ENCODE measurements at regions not wholly inside any gene's neighbourhood (a gene's known extent, or its start where the extent isn't known, plus 50 kb on each side); places are given as distances from the start of the nearest gene placed in this dataset.

GRCh38 chr1:227440182-227440581 lies 121.9 kb upstream of the CDC42BPA start (continued):
- TF ChIP-seq ZNF592 (IDR thresholded peaks at IDR 0.05), result 0 out of 2 replicates have a peak, but pooled peaks have one; percentile 33

- peak overlapping the region; percentile 92 for H3K4me2 ChIP-seq (ENCODE audit: insufficient read depth, low read length)
- WGBS (ENCODE audit: insufficient coverage, low coverage, missing lambda C conversion rate), result 1% methylated on average over 7 of the region's 7 CpGs
- DNase-seq (ENCODE audit: extremely low read depth in 1 of 4, low spot score in 3 of 4) (peak; percentile 47 to 83 (median 65)), ATAC-seq (peak; percentile 88), FAIRE-seq (peak; percentile 79)
- intact Hi-C loops (cut with micrococcal nuclease), result loop anchor here (1.0 to 5.0 kb wide), 8 partner anchors 81 to 803 kb away; no protein-coding TSS in a partner anchor
- POLR2A ChIA-PET, result interaction anchor here (0.6 to 1.0 kb wide), 2 partner anchors 121 to 567 kb away, joined by 4 read pairs; partner anchors contain the start of gene PSEN2
- in situ Hi-C loops (cut with MboI), result loop anchor here (10.0 kb wide), 3 partner anchors 203 to 803 kb away; no protein-coding TSS in a partner anchor
- no peaks in the 10 kb centered on the region for H3K9me1 ChIP-seq (ENCODE audit: control insufficient read depth, insufficient read depth, low read length)
- no peaks in the 10 kb centered on the region for H4K20me1 ChIP-seq (replicated peaks; ENCODE audit: control insufficient read depth, insufficient read depth, low read length)
- no TSS peak for BruUV-seq (replicated peaks)
- CTCF ChIA-PET (ENCODE audit: low intra/inter-chr PET ratio), result interaction anchor here (0.5 to 2.2 kb wide), 7 partner anchors 120 to 811 kb away, joined by 3 to 12 read pairs (median 3); no protein-coding TSS in a partner anchor
- peak overlapping the region in 1 of 2 experiments; percentile 52; a peak in 2 of 4 replicates for H3K9ac ChIP-seq (ENCODE audit: insufficient read depth in 1 of 2, low read depth in 2 of 2, low read length in 2 of 2)
- peaks cover 4 to 22% of the 10 kb centered on the region in 2 experiments; a peak in 4 of 5 replicates for H3K4me1 ChIP-seq (replicated peaks in 1 of 2; ENCODE audit: control insufficient read depth in 2 of 2, insufficient read depth in 2 of 2, low read length in 2 of 2)
- peak overlapping the region; percentile 43; the same call in 1 of the 3 replicates for H3K27ac ChIP-seq (ENCODE audit: extremely low read depth, low read depth, low read length)
- H3K27me3 ChIP-seq (ENCODE audit: control insufficient read depth in 2 of 2, insufficient read depth in 2 of 2, low read length in 2 of 2), result no peaks in the 10 kb centered on the region
- H3K36me3 ChIP-seq (ENCODE audit: control insufficient read depth, insufficient read depth, low read length), result no peaks in the 10 kb centered on the region
- peak overlapping the region; percentile 95 for H2AFZ ChIP-seq (ENCODE audit: low read depth, low read length)
- H3K9me3 ChIP-seq (replicated peaks; ENCODE audit: control insufficient read depth, insufficient read depth, low read depth, low read length), result no peaks in the 10 kb centered on the region
- H3K79me2 ChIP-seq (ENCODE audit: control insufficient read depth, insufficient read depth, low read length), result no peaks in the 10 kb centered on the region
- H3K4me3 ChIP-seq, result 0 out of 2 replicates have a peak overlapping the region, but pooled peaks have one; percentile 9
- TF ChIP-seq MNT (conservative IDR thresholded peaks at IDR 0.05), result 0 out of 4 replicates have a peak, but pooled peaks have one; percentile 20 to 31
- no peak for TF ChIP-seq SNIP1 (IDR thresholded peaks at IDR 0.05; ENCODE audit: low read depth)
- no peak for TF ChIP-seq FOXP1 (CRISPR knock-in tag; IDR thresholded peaks at IDR 0.05)
- TF ChIP-seq FOSL1 (tag; conservative IDR thresholded peaks at IDR 0.05), result 0 out of 2 replicates have a peak, but pooled peaks have one; percentile 18
- TF ChIP-seq BRD4 (IDR thresholded peaks at IDR 0.05), result 0 out of 2 replicates have a peak, but pooled peaks have one; percentile 56
- no peak for TF ChIP-seq ZBTB9 (CRISPR knock-in tag; IDR thresholded peaks at IDR 0.05)
- TF ChIP-seq ZNF740 (CRISPR knock-in tag; IDR thresholded peaks at IDR 0.05), result peak; percentile 50; the same call in 1 of the 2 replicates
- peak in 1 of 2 experiments; percentile 47; a peak in 1 of 4 replicates for TF ChIP-seq ZNF740 (tag; IDR thresholded peaks at IDR 0.05)
These were observed 119.3 kb upstream of the CDC42BPA start for GRCh38 chr1:227437495-227438008.
